ENCODE measurements at regions not wholly inside any gene's neighbourhood (a gene's known extent, or its start where the extent isn't known, plus 50 kb on each side); places are given as distances from the start of the nearest gene placed in this dataset.
"Not testable (repeated sequence)": the region's sequence is repeated elsewhere in the genome, so short reads cannot be mapped to it uniquely, and the experiment has no call there.

DNA sequence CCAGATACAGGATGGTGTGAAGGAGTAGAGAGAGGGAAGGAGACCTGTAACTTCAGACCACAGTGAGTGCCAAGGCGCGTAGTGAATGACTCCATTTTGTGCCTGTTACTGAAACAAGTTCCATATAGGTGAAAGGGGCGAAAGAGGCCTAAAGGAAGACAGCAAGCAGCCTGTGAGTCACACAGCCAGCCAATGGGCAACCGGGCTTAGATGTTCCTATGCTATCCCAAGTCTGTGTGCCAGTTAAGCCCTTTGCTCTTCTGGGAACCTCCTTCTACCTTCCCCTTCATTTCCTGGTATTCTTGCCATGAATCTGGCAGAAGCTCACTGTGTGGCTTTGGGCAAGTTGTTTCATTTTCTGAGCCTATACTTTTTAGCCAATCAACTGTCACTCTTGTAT, 161.8 kb upstream of the LDB2 start:
- no peak for DNase-seq (ENCODE audit: low spot score)

DNA sequence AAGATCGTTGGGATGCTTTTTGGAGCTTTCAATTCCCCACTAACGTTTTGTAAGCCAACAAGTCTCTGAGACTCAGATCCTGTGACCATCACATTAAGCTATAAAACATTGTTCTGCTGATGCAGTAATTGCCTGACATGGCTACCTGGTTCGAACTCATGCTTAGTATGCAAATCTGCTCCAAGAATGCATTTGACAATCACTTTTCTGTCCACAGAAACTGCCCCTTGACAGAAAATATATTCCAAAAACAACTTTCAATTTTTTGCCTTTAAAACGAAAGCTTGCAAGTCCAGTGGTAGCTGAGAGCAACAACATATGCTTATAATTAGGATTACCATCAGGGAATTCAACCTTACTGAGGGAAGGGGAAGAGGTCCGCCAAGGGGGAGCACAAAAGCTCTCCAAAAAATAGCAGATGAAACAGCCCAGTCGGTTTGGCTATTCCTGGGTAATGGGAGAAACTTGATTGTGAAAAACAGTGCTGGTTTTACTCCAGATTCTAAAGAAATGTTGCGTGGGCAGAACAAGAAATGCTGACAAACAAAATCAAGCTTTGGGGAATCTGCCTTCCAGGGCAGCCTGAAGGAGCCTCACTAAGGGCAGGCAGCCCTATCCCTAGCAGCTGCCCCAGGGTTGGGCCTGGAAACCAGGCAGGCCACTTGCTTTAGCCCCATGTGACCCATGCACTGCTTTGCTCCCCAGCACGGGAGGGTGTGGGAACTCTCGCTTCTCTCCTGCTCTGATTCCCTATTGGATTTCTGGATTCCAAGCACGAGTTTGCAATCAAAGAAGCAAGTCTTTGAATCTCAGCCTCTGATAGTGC, 160.7 kb upstream of the LDB2 start:
- DNase-seq (ENCODE audit: low spot score) = peak; percentile 56

DNA sequence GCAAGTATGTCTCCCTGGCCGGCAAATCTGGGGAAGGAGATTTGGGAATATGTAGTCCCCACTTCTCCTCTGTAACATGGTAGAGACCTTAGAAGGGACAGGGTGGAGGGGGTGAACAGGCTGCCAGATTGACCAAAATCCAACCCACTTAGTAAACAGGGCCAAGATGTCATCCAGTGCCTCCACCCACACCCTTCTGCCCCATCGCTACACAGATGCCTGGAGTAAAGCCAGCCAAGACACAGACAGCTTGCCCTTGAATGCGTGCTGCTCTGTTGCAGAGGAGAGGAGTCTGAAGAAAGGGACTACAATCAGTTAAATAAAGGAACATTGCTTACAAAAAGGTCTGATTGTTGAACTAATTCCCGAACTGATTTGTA, 160.1 kb upstream of the LDB2 start:
- peak; percentile 63 for DNase-seq (ENCODE audit: low spot score)

DNA sequence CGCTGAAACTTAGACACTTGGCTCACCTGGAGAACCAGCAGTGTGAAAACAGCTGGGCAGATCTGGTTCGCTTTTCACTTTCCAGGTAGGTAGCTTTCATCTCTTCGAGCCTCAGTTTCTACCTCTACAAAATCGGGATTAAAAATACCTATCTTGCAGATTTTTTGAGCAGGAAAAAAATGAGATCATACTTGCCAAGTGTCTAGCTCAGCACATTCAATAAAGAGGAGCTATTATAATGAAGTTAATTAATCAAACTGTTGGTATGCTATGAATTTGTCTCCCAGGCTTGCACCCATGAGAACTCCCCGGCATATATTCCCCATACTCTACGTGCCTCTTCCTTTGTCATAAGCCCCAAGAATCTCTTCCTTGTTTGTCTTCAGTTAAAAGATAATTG, 158.6 kb upstream of the LDB2 start:
- DNase-seq (ENCODE audit: low spot score) = no peak

DNA sequence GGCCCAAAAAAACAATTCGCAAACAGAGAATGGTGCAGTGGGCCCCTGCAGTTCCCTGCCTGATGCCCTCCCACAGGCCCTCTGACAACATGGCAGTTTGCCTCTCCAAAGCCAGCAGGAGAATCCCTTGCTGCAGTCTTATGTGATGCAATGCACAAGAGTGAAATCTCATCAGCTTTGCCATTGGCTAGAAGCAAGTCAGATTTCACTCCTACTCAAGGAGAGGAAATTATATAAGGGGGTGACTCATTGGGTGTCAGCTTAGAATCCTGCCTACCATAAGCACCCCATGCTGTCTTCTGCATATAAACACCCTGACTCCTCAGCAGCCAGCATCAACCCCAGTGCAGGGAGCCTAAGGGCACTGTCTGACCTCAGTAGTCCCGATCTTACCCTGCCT, 157.3 kb upstream of the LDB2 start:
- peak; percentile 78 for DNase-seq (ENCODE audit: low spot score)

DNA sequence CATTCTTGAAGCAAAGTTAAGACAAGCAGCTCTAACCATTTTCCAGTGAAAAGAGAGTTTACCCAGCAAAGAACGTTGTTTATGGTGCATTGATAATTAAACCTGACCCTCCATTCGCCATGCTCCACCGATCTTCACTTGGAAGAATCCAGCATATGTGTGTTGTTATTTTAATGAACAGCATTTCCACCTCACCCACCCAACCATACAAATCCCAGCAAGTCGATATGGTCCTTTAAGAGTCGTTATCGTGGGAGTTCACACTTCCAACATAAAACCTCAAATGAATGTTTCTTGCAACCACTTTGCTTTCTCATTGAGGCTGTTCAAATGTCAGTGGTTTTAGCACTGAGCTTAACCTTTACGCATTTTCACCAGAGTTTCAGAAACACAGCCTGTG, 147.4 kb upstream of the LDB2 start:
- no peak for DNase-seq (ENCODE audit: low spot score)

DNA sequence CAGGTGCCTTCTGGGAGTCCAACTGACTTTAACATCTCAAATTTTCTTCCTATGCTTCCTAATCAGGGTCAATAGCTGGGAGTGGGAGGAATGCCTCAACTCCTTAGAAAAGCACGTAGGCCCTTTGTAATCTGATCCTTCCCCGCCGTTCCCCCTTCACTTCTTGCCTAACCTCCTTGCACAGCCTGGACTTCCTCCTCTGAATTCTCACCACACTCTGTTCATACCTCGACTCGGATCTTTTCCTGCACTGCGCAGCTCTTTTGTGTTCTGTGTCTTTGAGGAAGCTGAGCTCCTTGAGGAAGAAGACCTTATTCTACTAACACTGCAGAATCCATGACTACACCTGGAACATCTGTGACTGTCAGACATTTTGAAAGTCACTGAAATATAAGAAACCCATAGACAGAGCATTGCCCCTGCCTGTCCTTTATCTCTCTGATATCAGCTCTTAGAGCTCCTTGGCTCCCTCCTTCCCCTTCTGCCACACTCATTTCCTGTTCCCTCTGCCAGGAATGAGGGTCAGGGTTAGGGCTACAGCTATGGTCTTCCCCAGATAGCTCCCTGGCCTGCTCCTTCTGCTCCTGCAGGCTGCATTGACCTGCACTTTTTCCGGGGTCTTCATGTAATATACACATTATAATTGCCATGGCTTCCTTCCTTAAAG, 140.2 kb upstream of the LDB2 start:
- DNase-seq (ENCODE audit: low spot score) = no peak

DNA sequence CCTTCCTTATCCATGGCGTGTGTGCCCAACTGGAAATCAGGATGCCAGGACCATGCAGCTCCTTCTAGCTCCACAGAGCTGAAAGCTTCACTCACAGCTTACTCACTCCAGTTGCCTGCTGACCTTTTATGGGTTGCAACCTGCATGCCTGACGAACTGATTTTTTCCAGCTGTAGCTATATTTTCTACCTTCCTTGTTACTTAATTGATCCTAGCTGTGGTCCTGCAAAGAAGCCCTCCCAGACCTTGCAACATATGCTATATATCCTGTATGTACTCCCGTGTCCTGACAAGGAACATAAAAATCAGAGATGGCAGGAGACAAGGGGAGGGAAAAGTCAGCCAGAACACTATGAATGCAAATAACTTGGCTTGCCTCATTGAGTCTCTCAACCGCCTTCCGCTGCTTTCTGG, 135.3 kb upstream of the LDB2 start:
- DNase-seq (ENCODE audit: low spot score) = peak; percentile 27

DNA sequence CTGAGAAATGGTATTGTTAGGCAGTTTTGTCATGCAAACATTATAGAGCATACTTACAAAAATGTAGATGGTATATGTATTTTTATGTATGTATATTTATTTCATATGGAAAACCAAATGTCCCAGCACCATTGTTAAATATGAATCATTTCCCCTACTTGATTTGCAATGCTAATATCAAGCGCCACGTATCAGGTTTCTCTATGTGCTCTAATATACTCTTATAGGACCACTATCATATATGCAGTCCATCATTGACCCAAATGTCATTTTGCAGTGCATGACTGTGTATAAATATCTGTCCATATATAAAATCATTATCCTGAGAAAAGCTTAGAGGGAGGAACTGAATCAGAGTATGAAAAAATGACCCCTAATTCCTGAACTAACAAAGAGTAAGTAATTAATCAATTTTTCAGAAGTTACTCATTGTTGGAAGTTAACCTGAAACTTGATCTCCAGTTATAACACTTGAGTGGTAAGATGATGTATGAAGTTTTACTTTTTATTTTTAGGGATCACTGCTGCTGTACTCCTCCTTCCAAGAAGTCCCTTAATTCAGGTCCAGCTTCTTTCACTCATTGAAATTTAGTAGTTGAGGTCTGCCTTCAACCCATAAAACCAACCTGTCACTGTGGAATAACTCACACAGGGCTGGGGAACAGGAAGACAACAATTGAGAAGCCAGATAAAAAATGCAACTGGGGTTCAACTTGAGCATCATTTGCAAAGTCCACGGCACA, 134.8 kb upstream of the LDB2 start:
- DNase-seq (ENCODE audit: low spot score) = no peak

DNA sequence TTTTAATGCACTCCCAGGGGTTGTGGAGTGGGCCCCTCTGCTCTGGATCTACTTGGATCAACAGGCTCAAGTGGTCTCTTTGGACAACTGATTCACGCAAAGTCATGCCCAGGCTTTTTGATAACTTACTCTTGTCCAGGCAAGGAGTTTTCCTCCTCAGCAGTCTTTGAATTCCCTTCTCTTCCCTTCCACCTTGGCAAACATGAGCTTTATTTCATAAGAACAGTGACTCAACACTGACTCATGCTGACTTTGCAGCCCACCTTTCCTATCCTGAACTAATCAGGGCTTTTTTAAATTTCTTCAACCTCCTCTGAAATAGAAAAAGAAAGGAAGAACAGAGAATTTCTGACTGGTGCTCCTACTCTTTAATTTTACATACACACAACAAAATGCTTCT, 132.1 kb upstream of the LDB2 start:
- DNase-seq (ENCODE audit: low spot score) = peak; percentile 77

DNA sequence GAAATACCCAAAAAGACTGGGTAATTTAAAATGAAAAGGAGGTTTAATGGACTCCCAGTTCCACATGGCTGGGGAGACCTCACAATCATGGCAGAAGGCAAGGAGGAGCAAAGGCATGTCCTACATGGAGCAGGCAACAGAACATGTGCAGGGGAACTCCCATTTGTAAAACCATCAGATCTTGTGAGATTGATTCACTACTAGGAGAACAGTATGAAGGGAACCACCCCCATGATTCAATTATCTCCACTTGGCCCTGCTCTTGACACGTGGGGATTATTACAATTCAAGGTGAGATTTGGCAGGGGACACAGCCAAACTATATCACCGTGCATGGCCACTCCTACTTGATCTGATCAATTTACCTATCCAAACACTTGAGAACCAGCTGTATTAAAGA, 131.5 kb upstream of the LDB2 start:
- DNase-seq (ENCODE audit: low spot score) = no peak

DNA sequence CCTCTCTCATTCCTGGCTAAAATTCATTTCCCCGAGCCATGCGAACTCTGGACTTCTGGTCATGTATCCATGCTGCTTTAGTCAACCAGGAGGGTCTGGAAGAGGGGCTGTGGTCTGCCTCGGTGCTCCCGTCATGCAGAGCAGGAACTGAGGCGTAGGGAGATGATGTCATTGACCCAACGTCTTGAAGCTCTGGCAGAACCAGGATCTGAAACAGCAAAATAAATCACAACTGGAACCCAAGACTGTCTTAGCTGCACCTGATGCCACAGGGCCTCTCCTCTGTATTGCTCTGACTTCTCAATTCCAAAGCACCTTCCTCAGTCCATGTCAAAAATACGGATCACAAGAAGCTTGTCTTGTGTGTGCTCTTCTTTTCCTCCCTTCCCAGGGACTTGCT, 131.0 kb upstream of the LDB2 start:
- no peak for DNase-seq (ENCODE audit: low spot score)

DNA sequence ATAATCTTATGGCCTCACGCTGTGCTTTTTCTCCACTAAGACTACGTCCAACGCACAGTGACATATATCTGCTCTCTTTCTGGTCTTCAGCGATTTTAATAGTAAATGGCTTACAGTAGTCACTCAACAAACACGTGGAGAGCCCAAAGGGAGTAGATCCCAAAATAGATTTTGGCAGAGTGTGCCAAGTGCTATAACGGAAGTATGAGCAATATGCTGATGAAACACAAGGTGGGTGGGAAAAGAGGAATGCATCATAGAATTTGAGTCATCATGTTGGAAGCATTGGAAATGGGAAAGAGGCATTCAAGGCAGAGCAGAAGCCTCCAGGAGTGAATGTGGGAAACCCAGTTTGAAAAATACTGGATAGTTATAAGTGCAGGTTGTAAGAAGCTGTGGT, 129.1 kb upstream of the LDB2 start:
- DNase-seq (ENCODE audit: low spot score) = peak; percentile 85

DNA sequence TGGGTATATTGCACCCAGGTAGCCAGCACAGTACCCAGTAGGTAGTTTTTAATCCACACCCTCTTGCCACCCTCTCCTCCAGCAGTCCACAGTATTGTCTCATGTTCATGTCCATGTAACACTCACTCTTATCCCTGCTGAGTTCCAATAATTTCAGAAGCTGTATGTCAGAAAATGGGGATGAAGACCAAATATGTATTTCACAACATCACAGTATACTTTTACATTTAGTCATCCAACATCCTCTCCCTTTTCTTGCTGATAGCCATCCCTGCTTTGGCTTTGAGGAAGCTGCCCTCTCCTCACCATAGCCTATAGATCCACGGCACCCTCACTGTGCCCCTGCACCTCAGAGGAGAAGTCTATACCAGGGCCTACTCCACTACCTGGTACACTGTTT, 126.0 kb upstream of the LDB2 start:
- peak; percentile 24 for DNase-seq (ENCODE audit: low spot score)

DNA sequence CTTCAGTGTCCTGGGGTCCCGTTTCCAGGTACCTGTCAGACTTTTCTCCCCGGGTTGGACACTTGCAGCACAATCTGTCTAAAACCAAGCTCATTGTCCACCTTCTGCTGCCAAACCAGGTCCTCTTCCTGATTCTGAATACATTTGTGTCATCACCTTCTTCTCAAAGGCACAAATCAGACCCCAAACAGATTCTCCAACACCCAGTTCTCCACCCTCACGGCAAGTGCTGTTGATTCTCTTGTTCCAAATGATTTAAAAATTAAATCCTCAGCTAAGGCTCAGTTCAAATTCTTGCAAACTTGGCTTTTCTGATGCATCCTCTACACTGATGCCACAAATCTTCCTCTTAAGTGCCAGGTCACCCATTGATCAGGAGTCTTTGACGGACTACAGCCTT, 122.5 kb upstream of the LDB2 start:
- no peak for DNase-seq (ENCODE audit: low spot score)

DNA sequence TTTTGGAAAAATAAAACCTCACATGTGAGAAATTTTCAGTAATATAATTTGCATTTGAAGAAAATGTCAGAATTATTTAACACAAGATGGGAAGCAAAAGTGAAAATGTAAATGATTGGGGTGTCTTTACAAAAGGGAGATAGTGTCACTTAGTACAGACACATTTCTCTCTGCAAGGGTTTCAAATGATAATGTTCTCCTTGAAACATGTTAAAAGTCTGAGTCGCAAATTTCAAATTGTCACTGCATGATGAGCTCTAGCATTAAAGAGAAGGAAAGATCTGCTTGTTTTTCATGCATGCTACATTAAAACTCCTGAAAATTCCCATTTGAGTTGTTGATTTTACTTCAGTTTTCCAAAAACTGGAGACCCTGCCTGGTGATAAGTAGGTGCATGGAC, 122.0 kb upstream of the LDB2 start:
- no peak for DNase-seq (ENCODE audit: low spot score)

DNA sequence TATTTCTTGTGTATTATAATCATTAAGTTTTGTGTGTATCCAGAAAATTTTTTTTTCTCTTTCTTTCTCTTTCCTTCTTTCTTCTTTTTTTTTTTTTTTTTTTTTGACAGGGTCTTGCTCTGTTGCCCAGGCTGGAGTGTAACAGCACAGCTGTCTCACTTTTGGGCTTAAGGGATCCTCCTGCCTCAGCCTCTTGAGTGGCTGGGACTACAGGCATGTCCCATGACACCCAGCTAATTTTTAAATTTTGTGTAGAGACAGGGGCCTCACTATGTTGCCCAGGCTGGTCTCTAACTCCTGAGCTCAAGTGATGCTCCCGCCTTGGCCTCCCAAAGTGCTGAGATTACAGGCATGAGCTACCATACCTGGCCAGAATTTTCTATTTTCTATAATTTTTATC, 120.2 kb upstream of the LDB2 start:
- not testable (repeated sequence) for DNase-seq (ENCODE audit: low spot score)

DNA sequence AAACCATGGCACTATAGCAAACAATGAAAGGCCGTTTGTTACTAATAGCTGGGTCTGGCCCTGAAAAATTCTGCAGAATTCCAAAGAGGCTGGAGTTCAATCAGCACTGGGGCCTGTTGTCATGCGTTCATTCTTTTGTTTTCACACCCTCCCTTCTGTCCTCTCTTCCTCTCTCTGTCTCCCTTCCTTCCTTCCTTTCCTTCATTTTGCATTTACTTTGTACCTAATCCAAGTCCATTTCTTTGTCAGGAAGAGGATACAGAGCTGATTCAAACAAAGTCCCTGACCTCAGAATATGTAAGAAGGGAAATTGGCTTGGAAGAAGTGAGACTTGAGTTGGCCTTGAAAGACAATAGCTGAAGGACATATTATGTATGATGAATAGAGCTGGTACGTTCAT, 119.6 kb upstream of the LDB2 start:
- no peak for DNase-seq (ENCODE audit: low spot score)

DNA sequence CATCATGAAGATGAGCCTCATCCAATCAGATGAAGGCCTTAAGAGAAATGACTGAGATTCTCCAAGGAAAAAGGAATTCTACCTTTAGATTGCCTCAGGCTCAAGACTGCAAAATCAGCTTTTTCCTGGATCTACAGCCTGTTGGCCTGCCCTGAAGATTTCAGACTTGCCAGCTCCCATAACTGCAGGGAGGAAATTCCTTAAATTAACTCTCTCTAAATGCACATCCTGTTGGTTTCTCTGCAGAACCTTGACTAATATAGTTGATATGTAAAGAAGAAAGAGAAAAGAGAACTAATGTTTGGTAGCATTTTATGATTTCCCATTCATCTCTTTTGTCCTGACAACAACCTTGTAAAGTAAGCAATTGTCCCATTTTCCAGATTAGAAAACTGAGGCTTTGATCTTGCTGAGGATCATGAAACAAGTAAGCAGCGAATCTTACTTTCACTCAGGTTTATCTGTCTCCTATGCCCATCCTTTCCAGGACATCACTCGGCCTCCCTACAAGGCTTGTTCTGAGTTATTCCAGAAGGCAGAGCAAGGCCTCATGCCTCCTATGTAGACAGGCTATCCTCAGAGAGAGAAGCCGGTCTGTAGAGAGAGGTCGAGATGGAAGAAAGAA, 115.0 kb upstream of the LDB2 start:
- DNase-seq (ENCODE audit: low spot score) = peak; percentile 29

DNA sequence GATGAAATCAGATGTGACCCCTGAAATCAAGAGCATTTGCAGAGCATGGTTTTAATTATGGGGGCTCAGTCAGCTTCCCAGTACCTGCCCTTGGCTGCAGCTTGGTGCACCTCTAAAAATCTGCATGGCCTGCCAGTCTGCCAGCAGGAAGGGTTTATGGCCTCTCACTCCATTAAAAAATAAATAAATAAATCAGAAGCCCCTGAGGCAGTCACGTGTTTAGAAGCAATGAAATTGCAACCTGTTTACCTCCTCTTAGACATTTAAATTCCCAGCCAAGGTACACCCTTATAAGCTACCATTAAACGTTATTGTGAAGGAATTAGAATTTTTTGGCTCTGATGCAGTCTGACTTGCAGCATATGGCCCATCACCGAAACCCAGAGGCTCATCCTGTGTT, 114.0 kb upstream of the LDB2 start:
- DNase-seq (ENCODE audit: low spot score) = no peak

DNA sequence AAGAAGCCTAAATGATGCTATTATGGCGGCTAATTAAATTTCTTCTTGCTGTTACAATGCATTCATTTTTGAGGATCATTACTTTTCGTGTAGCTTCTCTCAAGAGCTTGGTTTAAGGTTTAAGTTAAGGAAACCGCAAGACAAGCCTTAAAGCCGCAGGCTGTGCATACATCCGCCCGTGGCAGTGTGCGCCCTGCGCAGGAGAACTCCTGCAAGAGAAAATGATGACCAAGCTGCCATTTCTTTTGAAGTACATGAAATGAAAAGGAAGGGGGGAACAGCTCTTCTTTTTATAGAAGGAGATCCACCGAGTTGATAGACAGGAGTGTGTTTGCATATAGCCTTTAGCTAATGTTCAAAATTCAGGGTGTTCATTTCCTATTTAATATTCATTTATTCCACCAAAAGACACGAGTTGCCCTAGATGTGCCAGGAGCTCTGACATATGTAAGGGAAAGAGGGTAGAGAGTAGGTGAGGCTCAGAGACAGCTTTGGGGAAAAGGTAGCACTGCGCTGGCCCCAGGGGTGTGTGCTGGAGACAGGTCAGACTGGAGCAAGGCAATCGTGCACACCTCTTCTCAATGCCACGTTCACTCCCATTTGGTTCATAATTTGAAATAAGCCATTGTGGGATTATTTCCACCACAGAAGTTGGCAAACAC, 112.1 kb upstream of the LDB2 start:
- DNase-seq (ENCODE audit: low spot score) = no peak

DNA sequence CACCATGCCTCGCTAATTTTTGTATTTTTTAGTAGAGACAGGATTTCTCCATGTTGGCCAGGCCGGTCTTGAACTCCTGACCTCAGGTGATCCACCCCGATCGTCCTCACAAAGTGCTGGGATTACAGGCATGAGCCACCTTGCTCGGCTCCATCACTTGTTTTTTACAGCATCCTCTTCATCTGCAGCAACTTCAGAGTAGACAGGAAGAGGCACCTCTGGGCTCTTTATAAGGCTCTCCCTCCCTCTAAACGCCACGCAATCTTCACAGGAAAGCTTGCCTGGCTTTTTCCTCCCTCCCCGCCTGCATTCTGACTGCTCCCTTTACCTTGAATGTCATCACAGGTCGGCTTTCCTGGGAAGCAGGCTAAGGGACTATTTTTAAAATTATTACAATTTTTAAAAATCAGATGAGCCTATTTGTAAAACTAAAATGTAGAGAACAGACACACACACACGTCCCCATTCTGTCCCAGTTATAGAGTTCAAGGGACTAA, 111.5 kb upstream of the LDB2 start:
- DNase-seq (ENCODE audit: low spot score) = no peak

All from GM03348 (cell line).